ENCODE measurements at regions not wholly inside any gene's neighbourhood (a gene's known extent, or its start where the extent isn't known, plus 50 kb on each side); places are given as distances from the start of the nearest gene placed in this dataset.

DNA sequence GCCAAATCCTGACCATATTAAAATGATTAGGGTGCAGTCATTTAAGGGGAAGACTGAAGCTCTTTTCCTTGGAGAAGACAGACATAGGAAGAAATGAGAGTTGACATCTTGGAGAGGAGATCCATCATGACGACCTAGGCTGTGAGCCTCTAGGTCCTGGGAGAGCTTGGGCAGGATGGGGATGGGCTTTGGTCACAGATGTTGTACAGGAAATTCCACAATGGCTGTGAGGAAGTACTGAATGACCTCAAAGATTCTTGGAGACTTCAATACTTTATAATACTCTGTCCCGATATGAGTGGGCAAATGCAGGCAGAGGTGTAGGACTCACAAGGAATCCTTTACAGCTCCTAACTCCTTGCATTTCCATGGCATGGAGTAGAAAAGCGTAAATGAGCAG lies 204.9 kb upstream of the FRMD6 start:
- TF ChIP-seq, protein P1, sequence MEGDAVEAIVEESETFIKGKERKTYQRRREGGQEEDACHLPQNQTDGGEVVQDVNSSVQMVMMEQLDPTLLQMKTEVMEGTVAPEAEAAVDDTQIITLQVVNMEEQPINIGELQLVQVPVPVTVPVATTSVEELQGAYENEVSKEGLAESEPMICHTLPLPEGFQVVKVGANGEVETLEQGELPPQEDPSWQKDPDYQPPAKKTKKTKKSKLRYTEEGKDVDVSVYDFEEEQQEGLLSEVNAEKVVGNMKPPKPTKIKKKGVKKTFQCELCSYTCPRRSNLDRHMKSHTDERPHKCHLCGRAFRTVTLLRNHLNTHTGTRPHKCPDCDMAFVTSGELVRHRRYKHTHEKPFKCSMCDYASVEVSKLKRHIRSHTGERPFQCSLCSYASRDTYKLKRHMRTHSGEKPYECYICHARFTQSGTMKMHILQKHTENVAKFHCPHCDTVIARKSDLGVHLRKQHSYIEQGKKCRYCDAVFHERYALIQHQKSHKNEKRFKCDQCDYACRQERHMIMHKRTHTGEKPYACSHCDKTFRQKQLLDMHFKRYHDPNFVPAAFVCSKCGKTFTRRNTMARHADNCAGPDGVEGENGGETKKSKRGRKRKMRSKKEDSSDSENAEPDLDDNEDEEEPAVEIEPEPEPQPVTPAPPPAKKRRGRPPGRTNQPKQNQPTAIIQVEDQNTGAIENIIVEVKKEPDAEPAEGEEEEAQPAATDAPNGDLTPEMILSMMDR (IDR thresholded peaks at IDR 0.05; ENCODE audit: insufficient read depth, low read length, poor library complexity, severe bottlenecking) = no peak
- no peak for TF ChIP-seq EZH2phosphoT487 (conservative IDR thresholded peaks at IDR 0.05; ENCODE audit: low read length)
